ENCODE measurements at regions not wholly inside any gene's neighbourhood (a gene's known extent, or its start where the extent isn't known, plus 50 kb on each side); places are given as distances from the start of the nearest gene placed in this dataset.

DNA sequence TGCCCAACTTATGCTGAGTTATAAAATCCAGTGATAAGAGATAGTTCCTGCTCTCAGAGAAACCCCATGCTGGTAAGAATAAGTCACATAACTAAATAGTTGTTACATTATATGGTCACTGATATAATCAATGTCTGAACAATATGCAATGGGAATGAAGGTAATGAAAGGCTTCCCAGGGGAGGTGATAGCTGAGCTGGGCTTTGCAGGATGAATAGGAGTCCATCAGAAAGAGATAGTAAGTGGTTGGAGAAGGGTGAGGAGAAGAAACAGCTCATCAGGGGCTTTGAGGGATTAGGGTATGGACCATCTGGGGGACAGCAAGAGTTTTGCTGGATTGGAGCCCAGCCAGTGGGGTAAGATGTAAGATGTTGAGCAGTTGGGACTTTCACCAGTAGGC lies 266.7 kb upstream of the CRY1 start:
- H3K4me1 Mint-ChIP-seq, result no peaks in the 10 kb centered on the region
- ATAC-seq (replicated peaks) (no peak), DNase-seq (no peak)
- H3K36me3 Mint-ChIP-seq, result no peaks in the 10 kb centered on the region
- H3K4me3 Mint-ChIP-seq, result no peak overlapping the region
- no peaks in the 10 kb centered on the region for H3K9me3 Mint-ChIP-seq
- H3K27ac Mint-ChIP-seq, result no peak overlapping the region
- H3K27me3 Mint-ChIP-seq, result peaks cover 0 to 8% of the 10 kb centered on the region in 2 donors

DNA sequence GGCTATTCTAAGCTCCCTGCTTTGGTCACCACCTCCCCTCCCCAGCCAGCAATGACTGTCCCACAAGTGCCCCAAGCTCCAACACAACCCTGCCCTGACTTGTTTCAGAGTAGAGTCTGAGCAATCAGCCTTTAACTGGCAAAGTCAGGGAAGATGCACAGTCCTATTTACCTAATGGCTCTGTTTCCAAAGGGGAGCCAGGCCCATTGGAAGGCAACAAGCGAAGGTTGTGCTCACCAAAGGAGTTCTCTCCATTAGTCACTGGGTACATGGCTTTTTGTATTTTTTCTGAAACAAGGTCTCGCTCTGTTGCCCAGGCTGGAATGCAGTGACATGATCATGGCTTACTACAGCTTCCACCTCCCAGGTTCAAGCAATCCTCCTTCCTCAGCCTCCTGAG lies 267.1 kb upstream of the CRY1 start:
- Mint-ChIP-seq H3K4me3 (no peak overlapping the region), H3K27ac (no peak overlapping the region), H3K27me3 (peaks cover 0 to 8% of the 10 kb centered on the region in 2 donors), H3K36me3 (no peaks in the 10 kb centered on the region), H3K4me1 (no peaks in the 10 kb centered on the region), H3K9me3 (no peaks in the 10 kb centered on the region)
- DNase-seq (no peak), ATAC-seq (replicated peaks) (no peak)

DNA sequence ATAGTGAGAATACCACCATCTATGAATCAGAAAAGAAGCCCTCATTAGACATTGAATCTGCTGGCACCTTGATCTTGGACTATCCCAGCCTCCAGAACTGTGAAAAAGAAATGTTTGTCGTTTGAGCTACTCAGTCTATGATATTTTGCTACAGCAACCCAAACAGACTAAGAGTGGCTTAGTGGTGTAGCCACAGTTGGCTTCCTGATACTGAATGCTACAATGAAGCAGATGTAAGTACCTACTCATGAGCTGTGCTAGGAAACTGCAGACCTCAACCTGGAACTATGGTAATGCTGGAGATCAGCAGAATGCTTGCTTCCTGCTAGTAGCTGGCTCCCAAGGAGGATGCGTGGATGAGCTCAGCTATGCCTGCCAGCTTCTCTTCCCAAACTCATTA lies 268.6 kb upstream of the CRY1 start:
- Mint-ChIP-seq H3K4me3 (no peak overlapping the region), H3K27ac (no peak overlapping the region), H3K9me3 (no peaks in the 10 kb centered on the region), H3K36me3 (no peaks in the 10 kb centered on the region), H3K4me1 (no peaks in the 10 kb centered on the region), H3K27me3 (peaks cover 0 to 4% of the 10 kb centered on the region in 2 donors)
- no peak for DNase-seq
- no peak for ATAC-seq (replicated peaks)

DNA sequence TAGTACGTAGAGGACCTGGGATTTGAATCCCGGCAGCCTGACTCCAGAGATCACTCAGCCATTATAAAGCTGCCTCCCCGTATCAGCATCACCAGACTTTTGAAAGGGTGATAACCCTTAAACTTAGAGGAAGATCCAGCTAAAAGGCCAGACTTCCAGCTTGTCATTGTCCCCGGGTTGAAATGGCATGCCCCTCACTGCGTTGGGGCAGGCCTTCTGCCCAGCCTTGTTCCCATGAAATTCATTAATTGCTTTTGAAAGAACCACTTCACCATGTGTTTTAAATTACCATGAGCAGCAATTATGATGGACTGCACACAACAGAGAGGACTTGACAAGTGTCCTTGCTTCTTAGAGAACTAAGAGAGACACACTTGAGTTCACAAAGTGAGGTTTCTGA lies 269.6 kb upstream of the CRY1 start:
- H3K36me3 Mint-ChIP-seq, result no peaks in the 10 kb centered on the region
- H3K27ac Mint-ChIP-seq, result no peak overlapping the region
- no peaks in the 10 kb centered on the region for H3K4me1 Mint-ChIP-seq
- DNase-seq (no peak), ATAC-seq (replicated peaks) (no peak)
- H3K9me3 Mint-ChIP-seq, result no peaks in the 10 kb centered on the region
- no peak overlapping the region for H3K4me3 Mint-ChIP-seq
- peaks cover 0 to 4% of the 10 kb centered on the region in 2 donors for H3K27me3 Mint-ChIP-seq

DNA sequence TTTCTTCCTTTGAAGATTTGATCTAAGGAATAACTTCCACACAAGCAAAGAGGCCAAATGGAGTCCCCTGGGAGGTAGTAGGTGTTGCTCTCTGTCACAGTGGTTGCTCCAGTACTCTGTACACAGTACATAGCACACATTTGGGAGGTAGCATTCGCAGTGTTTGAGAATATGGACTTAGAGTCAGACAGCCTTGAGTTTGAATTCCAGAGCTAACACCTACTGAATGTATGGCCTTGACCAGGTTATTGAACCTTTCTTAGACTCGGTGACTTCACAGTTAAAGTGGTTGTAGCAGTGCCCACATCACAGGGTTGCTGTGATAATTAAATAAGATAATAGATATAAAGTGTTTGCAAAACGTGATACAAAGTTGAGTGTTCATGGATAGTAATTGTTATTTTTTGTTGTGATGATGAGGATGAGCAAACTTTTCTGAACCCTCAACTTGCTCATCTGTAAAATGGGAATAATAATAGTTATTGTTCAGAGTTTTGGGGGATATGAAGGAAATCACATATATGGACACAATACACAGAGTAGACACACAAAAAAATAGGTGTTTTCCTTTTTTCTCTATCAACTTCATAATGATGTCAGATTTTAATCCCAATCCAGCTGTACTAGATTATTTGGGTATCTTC lies 271.6 kb upstream of the CRY1 start:
- H3K4me3 Mint-ChIP-seq, result no peak overlapping the region
- peaks cover 0 to 2% of the 10 kb centered on the region in 2 donors for H3K27me3 Mint-ChIP-seq
- peaks cover 0 to 6% of the 10 kb centered on the region in 2 donors for H3K4me1 Mint-ChIP-seq
- ATAC-seq (replicated peaks), result no peak
- no peak for DNase-seq
- H3K9me3 Mint-ChIP-seq, result no peaks in the 10 kb centered on the region
- H3K36me3 Mint-ChIP-seq, result no peaks in the 10 kb centered on the region
- no peak overlapping the region for H3K27ac Mint-ChIP-seq

DNA sequence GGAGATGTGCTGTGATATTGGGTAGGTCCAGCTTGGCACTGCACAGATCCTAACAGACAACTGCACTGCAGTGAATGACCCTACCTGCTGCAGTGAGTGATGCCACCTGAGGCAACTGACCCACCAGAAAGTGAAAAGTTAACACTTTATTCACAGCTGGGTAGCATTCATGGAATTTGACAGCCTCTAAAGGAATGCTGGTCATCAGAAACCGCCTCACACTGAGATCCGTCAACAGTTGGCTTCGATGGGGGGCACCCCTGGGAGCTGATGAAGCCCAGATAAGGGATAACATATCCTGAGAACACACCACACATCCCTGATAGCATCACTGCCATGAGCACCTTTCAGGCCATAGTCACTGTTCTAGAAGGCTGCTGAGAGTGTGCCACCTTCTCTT lies 272.4 kb upstream of the CRY1 start:
- H3K4me3 Mint-ChIP-seq, result no peak overlapping the region
- peaks cover 0 to 6% of the 10 kb centered on the region in 2 donors for H3K4me1 Mint-ChIP-seq
- no peak overlapping the region for H3K27ac Mint-ChIP-seq
- peaks cover 0 to 5% of the 10 kb centered on the region in 2 donors for H3K27me3 Mint-ChIP-seq
- ATAC-seq (replicated peaks) (no peak), DNase-seq (no peak)
- H3K36me3 Mint-ChIP-seq, result no peaks in the 10 kb centered on the region
- no peaks in the 10 kb centered on the region for H3K9me3 Mint-ChIP-seq

DNA sequence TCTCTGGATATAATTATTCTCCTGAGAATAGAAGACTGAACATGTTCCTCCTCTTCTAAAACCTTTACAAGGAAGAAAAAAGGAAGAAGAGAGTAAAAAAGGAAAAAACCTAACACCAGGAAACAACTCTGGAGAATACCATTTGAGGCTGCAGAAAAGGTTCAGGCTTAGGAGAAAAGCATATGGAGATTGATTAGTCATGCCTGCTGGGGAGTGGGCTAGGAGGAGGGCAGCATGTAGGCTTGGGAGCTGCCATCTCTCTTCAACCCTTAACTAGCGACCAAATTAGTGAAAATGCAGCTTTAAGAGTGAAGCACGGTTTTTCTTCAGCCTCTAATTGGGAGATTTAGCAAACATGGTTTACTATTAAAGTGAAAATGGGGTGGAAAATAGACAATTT lies 273.0 kb upstream of the CRY1 start:
- H3K36me3 Mint-ChIP-seq, result no peaks in the 10 kb centered on the region
- H3K4me3 Mint-ChIP-seq, result no peak overlapping the region
- no peaks in the 10 kb centered on the region for H3K9me3 Mint-ChIP-seq
- no peak for DNase-seq
- no peak overlapping the region for H3K27ac Mint-ChIP-seq
- peaks cover 0 to 6% of the 10 kb centered on the region in 2 donors for H3K4me1 Mint-ChIP-seq
- ATAC-seq (replicated peaks), result no peak
- peaks cover 0 to 5% of the 10 kb centered on the region in 2 donors for H3K27me3 Mint-ChIP-seq

DNA sequence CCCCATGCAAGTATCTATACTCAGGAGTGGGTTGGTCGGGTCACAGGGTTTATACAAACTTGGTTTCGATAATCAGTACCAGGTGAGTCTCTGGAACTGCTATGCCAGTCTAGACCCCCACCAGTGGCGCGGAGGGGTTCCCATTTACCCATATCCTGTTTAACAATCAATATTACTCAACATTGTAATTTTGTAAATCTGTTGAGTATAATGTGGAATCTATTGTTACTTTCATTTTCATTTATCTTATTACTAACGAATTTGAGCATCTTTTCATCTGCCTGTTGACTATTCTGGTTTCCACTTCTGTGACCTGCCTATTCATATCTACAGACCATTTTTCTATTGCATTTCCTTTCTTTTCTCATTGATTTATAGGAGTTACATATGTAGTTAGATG lies 275.2 kb upstream of the CRY1 start:
- H3K27ac Mint-ChIP-seq, result no peak overlapping the region
- ATAC-seq (replicated peaks), result no peak
- no peaks in the 10 kb centered on the region for H3K36me3 Mint-ChIP-seq
- H3K4me1 Mint-ChIP-seq, result peaks cover 16 to 17% of the 10 kb centered on the region in 2 donors
- no peak overlapping the region for H3K4me3 Mint-ChIP-seq
- no peaks in the 10 kb centered on the region for H3K9me3 Mint-ChIP-seq
- peaks cover 0 to 5% of the 10 kb centered on the region in 2 donors for H3K27me3 Mint-ChIP-seq
- no peak for DNase-seq

DNA sequence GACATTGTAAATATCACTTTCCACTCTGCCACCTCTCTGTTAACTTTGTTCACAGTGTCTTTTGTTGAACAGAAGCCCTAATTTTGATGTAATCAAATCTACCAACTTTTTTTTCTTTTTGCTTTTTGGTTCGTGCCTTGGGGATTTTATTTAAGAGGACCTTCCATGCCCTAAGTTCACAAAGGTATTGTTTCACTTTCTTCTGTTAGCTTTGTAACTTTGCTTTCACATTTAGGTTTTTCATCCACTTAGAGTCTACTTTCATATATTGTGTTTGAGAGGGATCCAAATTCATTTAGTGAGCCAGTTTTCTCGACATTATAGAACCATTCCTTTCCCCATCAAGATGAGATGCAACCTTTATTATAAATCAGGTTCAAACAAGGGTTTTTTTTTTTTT lies 275.7 kb upstream of the CRY1 start:
- H3K9me3 Mint-ChIP-seq, result no peaks in the 10 kb centered on the region
- DNase-seq (no peak), ATAC-seq (replicated peaks) (no peak)
- peaks cover 0 to 5% of the 10 kb centered on the region in 2 donors for H3K27me3 Mint-ChIP-seq
- peaks cover 19 to 22% of the 10 kb centered on the region in 2 donors for H3K4me1 Mint-ChIP-seq
- H3K27ac Mint-ChIP-seq, result no peak overlapping the region
- no peak overlapping the region for H3K4me3 Mint-ChIP-seq
- no peaks in the 10 kb centered on the region for H3K36me3 Mint-ChIP-seq

DNA sequence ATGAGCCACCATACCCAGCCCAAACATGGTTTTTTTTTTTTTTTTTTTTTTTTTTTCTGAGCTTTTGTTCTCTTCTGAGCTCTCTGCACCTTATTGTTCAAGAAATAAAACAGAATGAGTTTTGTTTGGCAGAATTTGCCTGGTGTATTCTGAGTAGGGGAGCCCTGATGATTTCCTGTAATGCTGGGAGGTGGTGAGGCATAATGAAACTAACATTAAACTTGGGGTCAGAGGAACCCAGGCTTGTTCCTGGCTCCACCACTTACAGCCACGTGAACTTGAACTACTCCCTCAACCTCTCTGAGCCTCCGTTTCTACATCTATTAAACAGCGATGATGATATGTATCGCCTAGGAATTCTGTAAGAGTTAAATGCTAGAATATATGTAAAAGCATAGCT lies 276.3 kb upstream of the CRY1 start:
- Mint-ChIP-seq H3K4me3 (no peak overlapping the region), H3K9me3 (no peaks in the 10 kb centered on the region), H3K4me1 (peaks cover 23 to 27% of the 10 kb centered on the region in 2 donors), H3K27ac (no peak overlapping the region), H3K36me3 (no peaks in the 10 kb centered on the region), H3K27me3 (peaks cover 0 to 5% of the 10 kb centered on the region in 2 donors)
- ATAC-seq (replicated peaks), result peak in 1 of 2 donors; percentile 41
- DNase-seq, result no peak

DNA sequence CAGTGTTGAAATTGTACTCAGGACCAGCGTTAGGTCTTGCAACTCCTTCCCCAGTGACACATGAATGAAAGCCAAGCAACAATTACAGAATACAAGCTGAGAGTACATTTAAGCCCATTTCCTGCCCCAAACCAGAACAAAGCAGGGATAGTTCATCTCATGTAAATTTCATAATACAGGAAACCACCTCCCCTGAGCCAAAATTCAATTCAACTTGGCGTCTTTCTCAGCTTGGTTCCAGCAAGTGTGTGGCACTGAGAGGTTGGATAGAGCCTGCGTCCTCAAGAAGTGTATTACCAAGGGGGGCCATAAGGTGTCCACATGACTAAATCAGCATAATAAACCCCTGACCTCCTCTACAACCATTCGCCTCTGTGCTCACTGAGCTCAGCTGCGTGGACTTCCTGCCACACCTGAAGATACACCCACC lies 278.9 kb upstream of the CRY1 start:
- H3K27me3 Mint-ChIP-seq, result peaks cover 0 to 5% of the 10 kb centered on the region in 2 donors
- ATAC-seq (replicated peaks) (peak; percentile 39 to 53), DNase-seq (no peak)
- no peak overlapping the region for H3K4me3 Mint-ChIP-seq
- H3K9me3 Mint-ChIP-seq, result no peaks in the 10 kb centered on the region
- peaks cover 25 to 27% of the 10 kb centered on the region in 2 donors for H3K4me1 Mint-ChIP-seq
- H3K27ac Mint-ChIP-seq, result no peak overlapping the region
- no peaks in the 10 kb centered on the region for H3K36me3 Mint-ChIP-seq

DNA sequence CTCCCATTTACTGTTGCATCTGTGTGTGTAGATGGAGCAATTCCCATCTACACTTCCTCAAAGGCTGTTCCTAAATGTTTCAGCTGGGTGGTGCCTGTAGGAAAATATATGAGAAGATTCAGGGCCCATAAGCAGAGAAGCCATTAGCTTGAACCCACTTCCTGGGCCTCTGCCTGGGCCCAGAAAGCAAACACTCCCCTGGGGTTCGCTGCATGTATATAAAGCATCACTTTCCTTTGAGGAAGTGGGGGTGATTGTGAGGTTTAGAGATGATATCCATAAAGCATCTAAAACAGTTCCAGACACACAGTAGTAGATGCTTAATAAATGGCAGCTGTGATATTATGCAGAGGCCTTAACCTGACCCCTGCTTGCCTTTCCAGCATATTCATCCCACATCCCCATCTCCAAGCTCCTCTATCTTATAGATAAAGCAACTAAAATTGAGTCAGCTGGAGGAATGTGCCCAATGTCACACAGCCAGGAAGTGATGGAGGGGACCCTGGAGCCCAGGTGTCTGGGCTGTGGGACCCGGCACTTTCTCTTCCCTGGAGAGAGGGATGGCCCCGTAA lies 280.0 kb upstream of the CRY1 start:
- no peak overlapping the region for H3K4me3 Mint-ChIP-seq
- peaks cover 25 to 27% of the 10 kb centered on the region in 2 donors for H3K4me1 Mint-ChIP-seq
- DNase-seq (no peak), ATAC-seq (replicated peaks) (peak in 1 of 2 donors; percentile 29)
- no peak overlapping the region for H3K27ac Mint-ChIP-seq
- H3K9me3 Mint-ChIP-seq, result no peaks in the 10 kb centered on the region
- no peaks in the 10 kb centered on the region for H3K36me3 Mint-ChIP-seq
- peaks cover 0 to 5% of the 10 kb centered on the region in 2 donors for H3K27me3 Mint-ChIP-seq

DNA sequence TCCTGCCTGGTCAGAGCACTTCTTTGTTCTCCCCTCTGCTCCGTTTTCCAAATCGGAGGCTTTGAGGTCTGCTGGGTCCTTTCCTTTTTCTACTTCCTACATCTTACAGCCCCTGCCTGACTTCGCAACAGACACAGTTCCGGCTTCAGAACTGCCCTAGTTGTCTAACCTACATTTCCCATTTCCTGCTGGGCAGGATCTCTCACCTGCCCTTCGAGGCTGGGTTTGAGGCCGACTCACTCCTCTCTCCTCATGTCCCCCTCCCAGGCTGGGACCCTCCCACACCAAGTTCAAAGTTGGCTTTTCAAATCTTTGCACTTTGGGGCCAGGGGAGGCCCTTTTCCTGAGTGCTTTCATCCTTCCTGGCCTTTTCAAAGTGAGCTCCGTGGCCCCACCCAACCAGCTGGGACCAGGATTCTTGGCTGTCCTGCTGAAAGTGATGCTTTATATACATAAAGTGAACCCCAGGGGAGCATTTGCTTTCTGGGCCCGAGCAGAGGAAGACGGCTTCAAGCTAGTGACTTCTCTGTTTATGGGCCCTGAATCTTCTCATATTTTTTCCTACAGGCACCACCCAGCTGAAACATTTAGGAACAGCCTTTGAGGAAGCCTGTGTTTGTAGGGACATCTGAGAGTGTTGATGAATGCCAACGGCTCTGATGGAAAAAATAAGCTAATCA lies 281.0 kb upstream of the CRY1 start:
- DNase-seq (no peak), ATAC-seq (replicated peaks) (peak in 1 of 2 donors; percentile 19)
- peaks cover 0 to 1% of the 10 kb centered on the region in 2 donors for H3K9me3 Mint-ChIP-seq
- no peaks in the 10 kb centered on the region for H3K36me3 Mint-ChIP-seq
- H3K27ac Mint-ChIP-seq, result peak overlapping the region; percentile 85
- H3K27me3 Mint-ChIP-seq, result peaks cover 0 to 6% of the 10 kb centered on the region in 2 donors
- H3K4me3 Mint-ChIP-seq, result no peak overlapping the region
- peaks cover 21 to 27% of the 10 kb centered on the region in 2 donors for H3K4me1 Mint-ChIP-seq

DNA sequence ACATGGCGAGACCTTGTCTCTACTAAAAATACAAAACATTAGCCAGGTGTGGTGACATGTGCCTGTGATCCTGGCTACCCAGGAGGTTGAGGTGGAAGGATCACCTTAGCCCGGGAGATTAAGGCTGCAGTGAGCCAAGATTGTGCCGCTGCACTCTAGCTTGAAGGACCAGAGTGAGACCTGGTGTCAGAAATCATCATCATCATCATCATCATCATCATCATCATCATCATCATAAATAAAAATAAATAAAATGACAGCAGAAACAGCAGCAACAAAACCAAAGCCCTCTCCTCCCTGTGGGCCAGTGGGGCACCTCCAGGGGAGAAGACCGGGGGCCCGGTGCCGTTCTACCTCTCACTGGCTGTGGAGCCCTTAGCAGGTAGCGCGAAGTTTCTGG lies 281.9 kb upstream of the CRY1 start:
- H3K27me3 Mint-ChIP-seq, result peaks cover 0 to 6% of the 10 kb centered on the region in 2 donors
- H3K4me3 Mint-ChIP-seq, result no peak overlapping the region
- H3K9me3 Mint-ChIP-seq, result peaks cover 0 to 4% of the 10 kb centered on the region in 2 donors
- no peak overlapping the region for H3K27ac Mint-ChIP-seq
- H3K4me1 Mint-ChIP-seq, result peaks cover 19 to 27% of the 10 kb centered on the region in 2 donors
- H3K36me3 Mint-ChIP-seq, result no peaks in the 10 kb centered on the region
- ATAC-seq (replicated peaks) (no peak), DNase-seq (no peak)

Data from stimulated activated naive B cell treated with anti-CD40 and anti-IgM and Interleukin-4, amounts not matched to agents 10 μg/mL and 1 μg/mL and 100 μg/mL, for 72 hours (primary cell).